ENCODE measurements at regions not wholly inside any gene's neighbourhood (a gene's known extent, or its start where the extent isn't known, plus 50 kb on each side); places are given as distances from the start of the nearest gene placed in this dataset.

DNA sequence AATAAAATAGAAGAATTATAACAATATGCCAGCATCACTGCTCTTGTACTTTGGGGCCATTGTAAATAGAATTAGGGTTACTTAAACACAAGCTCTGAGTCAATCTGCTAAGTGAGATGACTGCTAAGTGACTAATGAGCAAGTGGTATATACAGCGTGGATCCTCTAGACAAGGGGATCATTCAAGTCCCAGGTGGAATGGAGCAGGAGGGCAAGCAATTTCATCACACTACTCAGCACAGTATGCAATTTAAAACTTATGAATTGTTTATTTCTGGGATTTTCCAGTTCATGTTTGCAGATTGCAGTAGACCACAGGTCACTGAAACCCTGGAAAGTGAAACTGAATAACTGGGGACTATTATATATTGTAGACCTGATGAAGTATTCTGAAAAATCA, 235.3 kb downstream of the BTBD3 start:
- TF ChIP-seq, protein P1, sequence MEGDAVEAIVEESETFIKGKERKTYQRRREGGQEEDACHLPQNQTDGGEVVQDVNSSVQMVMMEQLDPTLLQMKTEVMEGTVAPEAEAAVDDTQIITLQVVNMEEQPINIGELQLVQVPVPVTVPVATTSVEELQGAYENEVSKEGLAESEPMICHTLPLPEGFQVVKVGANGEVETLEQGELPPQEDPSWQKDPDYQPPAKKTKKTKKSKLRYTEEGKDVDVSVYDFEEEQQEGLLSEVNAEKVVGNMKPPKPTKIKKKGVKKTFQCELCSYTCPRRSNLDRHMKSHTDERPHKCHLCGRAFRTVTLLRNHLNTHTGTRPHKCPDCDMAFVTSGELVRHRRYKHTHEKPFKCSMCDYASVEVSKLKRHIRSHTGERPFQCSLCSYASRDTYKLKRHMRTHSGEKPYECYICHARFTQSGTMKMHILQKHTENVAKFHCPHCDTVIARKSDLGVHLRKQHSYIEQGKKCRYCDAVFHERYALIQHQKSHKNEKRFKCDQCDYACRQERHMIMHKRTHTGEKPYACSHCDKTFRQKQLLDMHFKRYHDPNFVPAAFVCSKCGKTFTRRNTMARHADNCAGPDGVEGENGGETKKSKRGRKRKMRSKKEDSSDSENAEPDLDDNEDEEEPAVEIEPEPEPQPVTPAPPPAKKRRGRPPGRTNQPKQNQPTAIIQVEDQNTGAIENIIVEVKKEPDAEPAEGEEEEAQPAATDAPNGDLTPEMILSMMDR (IDR thresholded peaks at IDR 0.05; ENCODE audit: extremely low read depth in 1 of 2, insufficient read depth in 1 of 2, low read depth in 1 of 2, low read length in 2 of 2) = no peak
- TF ChIP-seq POLR2A (IDR thresholded peaks at IDR 0.05; ENCODE audit: low read depth, low read length) (no peak), POLR2AphosphoS5 (IDR thresholded peaks at IDR 0.05; ENCODE audit: insufficient read depth, low read depth, low read length) (no peak), EZH2 (IDR thresholded peaks at IDR 0.05; ENCODE audit: borderline replicate concordance, low read depth, low read length, severe bottlenecking) (no peak)
